NCI-H1105 treated with DMSO at 0.1 percent for 48 hours (cell line): ENCODE measurements at regions not wholly inside any gene's neighbourhood (a gene's known extent, or its start where the extent isn't known, plus 50 kb on each side); places are given as distances from the start of the nearest gene placed in this dataset.
"Not testable (repeated sequence)": the region's sequence is repeated elsewhere in the genome, so short reads cannot be mapped to it uniquely, and the experiment has no call there.

ENCODE experiments used
- DNase-seq: peaks from one replicate; lab custom pipeline; 2025; lab: John Stamatoyannopoulos, UW

DNA sequence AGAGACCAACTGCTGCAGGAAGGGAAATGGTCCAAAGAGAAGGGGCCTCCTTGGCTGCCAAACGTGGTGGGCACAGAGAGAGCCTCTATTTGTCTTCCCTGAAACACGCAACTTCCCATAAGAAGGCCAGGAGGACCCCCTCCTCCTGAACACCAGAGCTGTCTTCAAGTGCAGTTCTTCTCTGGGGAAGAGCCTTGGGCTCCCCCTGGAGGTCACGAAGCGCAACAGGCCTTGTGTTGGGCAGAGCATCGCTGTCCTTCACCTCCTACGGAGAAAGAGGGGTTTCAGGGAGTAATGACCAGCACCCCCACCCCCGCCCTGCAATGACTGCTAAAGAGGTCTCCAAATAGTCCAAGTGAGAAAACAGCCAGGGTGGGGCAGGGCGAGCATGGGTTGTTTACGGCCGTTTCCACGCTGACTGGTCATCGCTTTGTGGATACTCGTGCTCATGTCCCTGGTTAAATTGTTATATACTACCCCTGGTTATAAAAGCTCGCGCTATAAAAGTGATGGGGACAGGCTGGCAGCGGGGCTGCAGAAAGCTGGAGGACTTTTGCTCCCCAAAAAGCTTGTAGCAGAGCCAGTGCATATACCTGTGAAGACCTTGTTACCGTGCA is 397.5 kb upstream of the ATP10A start:
- peak; percentile 21 for DNase-seq

- no peak for DNase-seq
These were observed 396.5 kb upstream of the ATP10A start for GRCh38 chr15:26259581-26259980.

GRCh38 chr15:26244782-26245181 is 381.7 kb upstream of the ATP10A start:
- not testable (repeated sequence) for DNase-seq

GRCh38 chr15:26243382-26243781 is 380.3 kb upstream of the ATP10A start:
- no peak for DNase-seq

GRCh38 chr15:26242565-26243071 is 379.5 kb upstream of the ATP10A start:
- DNase-seq = no peak

GRCh38 chr15:26235864-26236263 is 372.7 kb upstream of the ATP10A start:
- no peak for DNase-seq

GRCh38 chr15:26234976-26235767 is 372.0 kb upstream of the ATP10A start:
- DNase-seq = peak; percentile 64

DNA sequence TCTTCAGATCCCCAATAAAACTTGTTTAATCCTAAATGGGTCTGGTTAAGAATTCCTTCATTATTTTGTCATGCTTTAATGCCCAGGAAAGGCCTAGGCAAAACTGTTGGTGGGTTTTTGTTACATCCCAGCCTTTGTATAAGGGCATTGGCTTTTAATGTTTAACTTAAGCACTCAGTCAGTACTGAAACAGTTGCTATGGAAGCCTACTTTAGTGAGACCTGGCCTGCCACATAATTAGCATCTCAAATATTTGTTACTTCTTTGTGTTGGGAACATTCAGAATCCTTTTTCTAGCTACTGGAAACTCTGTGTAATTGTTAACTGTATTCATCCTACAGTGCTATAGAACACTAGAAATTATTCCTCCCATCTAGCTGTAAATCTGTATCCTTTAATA is 369.6 kb upstream of the ATP10A start:
- no peak for DNase-seq

DNA sequence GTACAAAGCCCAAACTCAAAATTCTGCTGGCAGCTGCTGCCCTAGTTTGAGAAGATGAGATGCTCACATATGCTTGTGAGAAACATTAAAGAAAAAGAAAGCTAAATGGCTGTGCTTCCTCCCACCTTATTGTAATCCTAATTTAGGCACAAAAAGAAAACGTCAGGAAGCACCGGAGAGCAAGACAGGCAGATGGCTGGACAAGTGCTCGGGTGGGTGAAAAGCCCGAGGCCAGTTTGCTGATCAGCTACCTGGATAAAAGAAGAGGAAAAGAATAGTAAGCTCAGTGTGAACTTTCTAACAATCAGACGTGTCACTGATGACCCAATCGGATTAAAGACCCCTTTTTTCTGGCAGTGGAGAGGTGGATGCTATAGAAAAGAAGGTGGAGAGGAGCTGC is 368.0 kb upstream of the ATP10A start:
- DNase-seq = no peak

DNA sequence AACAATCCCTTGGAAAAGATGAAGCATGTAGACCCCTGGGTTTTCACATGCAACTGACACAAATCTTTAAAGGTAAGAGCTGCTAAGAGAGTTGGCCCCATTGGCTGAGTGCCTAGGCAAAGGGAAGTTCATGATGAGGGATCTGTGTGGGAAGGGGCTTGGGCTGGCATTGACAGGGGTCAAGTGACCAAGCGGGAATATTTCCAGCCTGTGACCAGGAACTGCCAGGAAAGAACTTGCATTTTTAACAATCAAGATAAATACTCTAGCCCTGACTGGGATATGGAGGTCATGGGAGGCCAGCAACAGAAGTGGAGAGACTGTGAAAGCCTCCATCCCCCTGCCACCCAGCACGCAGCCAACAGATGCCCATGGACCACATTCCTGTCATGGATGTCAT is 361.1 kb upstream of the ATP10A start:
- DNase-seq = no peak

- DNase-seq = no peak
These were observed 360.6 kb upstream of the ATP10A start for GRCh38 chr15:26223720-26224119.

- DNase-seq = no peak
These were observed 359.7 kb upstream of the ATP10A start for GRCh38 chr15:26222781-26223180.

GRCh38 chr15:26217043-26217442 is 353.9 kb upstream of the ATP10A start:
- DNase-seq = not testable (repeated sequence)

DNA sequence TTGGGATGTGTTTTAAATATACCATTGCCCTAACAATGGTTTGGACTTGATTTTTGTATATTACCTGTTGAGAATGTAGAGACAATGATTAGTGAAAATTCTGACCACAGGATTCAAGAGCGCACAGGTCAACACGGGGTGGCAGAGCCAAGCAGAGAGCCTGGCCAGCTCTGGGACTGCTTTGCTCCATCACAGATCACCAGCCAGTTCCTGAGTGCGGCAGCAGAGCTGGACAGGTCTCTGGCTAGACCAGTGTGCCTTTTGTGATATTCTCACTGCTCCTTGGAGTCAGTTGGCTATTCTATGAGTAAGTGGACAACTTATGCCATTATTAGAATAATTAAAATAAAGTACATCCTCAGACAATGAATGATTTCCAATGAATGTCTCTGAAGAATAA is 351.2 kb upstream of the ATP10A start:
- DNase-seq = no peak

DNA sequence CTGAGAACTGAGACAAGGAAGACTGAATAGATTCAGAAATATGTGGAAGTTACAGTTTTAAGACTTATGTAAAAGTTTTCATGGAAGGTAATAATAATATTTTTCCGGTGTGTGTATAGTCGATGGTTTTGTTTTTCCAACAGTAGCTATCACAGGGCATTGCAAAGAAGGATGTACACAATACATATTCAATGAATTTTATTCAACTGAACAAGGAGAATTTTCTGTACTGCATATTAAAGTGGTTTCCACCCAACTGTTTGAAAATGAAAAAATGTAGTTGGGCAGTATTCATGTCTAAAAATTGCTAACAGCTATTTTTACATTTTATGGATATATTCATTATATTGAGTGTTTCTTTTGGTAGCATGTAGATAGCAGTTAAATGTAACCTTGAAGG is 350.3 kb upstream of the ATP10A start:
- DNase-seq = no peak

DNA sequence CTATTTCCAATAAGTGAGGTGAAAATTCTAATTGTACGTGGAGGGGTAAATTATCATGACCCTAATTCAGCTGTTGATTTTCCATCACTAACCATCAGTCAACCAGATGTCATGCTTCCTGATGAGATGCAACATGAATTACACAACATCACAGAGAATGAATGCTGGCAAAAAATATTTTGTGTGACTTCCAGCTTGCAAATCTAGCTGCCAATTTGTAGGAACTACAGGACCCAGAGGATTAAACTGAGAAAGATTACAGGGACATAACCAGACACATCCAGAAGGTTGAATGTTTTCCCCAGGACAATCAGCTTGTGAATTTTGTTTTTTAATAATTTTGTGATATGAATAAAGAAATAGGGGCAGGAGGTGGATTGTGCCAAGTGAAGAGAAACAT is 349.0 kb upstream of the ATP10A start:
- DNase-seq = no peak

- DNase-seq = no peak
These were observed 347.9 kb upstream of the ATP10A start for GRCh38 chr15:26210980-26211379.

GRCh38 chr15:26201177-26201858 is 338.2 kb upstream of the ATP10A start:
- DNase-seq = peak; percentile 8

DNA sequence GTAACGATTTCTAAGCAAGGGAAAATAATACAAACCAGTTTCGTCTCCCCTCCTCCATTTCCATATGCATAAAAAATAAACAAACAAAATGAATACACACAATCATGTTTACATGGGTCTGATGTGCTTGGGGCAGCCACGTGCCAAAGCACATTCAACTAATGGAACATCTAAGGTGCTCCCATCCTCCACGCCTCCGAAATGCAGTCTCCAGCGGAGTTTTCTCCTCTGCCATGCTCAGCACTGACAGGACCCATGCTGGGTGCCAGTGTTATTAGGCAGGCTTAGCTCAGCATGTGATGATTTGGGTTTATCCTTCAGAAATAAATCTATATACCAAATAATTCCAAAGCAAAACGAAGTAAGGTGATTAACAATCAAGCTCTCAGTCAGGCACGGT is 337.3 kb upstream of the ATP10A start:
- no peak for DNase-seq

DNA sequence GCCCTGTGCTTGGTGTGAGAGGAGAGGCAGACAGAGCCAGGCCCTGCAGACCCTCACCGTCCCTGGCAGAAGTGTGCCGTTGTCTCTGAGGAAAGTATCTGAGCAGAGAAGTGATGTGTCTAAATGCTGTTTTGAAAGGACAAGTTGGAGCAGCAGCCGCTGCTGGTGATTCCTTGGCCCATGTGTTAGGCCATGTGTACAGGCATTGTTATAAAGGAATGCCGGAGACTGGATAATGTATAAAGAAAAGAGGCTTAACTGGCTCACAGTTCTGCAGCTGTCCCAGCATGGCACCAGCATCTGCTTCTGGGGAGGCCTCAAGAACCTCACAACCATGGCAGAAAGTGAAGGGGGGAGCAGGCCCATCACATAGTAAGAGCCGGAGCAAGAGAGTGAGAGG is 334.6 kb upstream of the ATP10A start:
- no peak for DNase-seq

- no peak for DNase-seq
These were observed 333.9 kb upstream of the ATP10A start for GRCh38 chr15:26197060-26197459.

DNA sequence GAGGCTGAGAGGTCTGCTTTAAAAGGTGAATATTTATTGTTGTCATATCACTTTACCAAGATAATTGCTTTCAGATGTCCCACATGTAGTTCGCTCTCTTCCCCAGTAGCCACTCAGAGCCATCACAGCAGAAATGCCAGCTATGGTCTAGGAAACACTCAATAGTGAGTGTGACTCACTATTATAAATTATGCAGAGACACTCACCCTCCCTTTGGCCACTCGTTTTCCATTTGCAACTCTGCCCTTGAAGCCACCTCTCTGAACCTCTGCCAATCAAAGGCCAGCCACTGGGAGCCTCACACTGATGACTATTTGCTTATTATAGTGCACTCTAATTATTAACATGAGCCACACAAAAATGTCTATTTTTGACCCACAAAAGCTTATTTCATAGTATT is 328.1 kb upstream of the ATP10A start:
- DNase-seq = no peak

DNA sequence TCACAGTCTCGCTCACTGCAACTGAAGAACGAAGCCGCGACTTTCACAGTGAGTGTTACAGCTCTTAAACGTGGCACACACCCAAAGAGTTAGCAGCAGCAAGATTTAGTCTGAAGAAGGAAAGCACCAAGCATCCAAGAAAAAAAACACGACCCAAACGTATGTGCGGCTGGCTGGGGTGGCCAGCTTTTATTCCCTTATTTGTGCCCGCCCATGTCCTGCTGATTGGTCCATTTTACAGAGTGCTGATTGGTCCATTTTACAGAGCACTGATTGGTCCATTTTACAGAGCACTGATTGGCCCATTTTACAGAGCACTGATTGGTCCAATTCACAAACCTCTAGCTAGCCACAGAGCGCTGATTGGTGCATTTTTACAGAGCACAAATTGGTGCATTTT is 323.0 kb upstream of the ATP10A start:
- not testable (repeated sequence) for DNase-seq
